NCI-H510A (cell line): ENCODE measurements at regions not wholly inside any gene's neighbourhood (a gene's known extent, or its start where the extent isn't known, plus 50 kb on each side); places are given as distances from the start of the nearest gene placed in this dataset.
"Not testable (repeated sequence)": the region's sequence is repeated elsewhere in the genome, so short reads cannot be mapped to it uniquely, and the experiment has no call there.

ENCODE experiments used
- DNase-seq: peaks from one replicate; lab custom pipeline; 2025; lab: John Stamatoyannopoulos, UW

DNA sequence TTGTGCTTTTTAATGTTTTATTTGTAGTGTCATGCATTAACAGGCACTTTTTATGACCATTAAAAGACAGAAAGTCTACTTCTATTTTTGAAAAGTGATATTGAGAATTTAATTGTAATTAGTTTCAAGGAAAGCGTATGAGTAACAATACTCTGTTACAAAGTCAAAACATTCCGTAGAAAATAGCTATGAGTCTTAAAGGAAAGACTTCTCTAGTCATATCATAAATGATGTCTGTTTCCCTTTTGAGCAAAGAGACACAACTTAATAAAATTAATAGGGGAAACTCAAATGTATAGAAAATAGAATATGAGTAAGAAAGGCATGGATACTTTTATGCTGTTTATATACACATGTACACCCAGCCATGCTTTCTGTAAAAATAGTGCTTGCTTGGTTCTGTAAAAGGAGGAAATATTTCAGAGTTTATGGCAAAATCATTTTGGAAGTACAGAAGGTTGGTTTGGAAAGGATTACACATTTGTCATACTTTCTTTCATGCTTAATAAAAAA lies 107.8 kb upstream of the AHI1 start:
- DNase-seq, result no peak

DNA sequence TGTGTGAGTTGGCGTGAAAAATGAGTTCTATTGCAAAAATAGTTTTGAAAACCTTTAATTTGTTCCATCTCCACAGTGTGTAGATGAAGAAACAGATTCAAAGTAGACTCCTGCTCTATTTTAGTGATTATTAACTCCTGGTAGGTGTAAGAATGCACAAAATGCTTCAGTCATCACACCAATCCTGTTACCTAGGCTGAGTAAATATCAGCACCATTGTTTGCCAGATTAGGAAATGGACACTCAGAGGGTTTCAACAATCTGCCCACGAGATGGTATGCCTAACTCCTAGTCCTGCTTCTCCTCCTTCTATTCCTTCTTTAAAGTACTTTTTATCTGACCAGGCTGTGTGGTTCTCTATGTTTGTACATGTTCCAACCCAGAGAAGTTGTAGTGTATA lies 108.9 kb upstream of the AHI1 start:
- no peak for DNase-seq

DNA sequence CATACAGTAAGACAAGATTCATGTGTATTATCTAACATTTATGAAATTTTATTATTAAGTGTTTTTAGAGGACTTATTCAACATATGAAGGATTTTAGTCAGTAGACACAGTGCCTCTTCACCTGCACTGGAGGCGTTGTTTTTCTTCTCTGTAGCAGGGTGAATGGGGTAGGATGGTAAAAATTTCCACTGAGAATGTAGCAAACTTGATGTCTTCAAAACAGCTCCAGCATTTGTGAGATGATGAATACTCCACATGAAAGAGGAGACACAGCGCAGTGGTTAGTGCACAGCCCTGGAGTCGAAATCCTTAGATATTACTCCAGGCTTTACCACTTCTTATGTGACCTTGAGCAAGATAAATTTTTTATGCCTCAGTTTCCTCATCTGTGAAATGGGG lies 110.5 kb upstream of the AHI1 start:
- DNase-seq, result no peak

DNA sequence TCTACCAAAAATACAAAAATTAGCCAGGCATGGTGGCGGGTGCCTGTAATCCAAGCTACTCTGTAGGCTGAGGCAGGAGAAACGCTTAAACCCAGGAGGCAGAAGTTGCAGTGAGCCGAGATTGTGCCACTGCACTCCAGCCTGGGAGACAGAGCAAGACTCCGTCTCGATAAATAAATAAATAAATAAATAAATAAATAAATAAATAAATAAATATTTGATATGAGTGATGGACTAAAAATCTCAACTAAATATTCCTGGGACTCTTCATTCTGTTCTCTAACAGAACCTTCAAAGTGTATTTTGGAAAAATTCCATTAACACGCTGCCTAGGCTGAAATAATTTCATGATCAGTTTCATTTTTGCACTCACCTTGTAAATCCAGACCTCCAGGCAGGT lies 112.7 kb upstream of the AHI1 start:
- DNase-seq, result not testable (repeated sequence)

DNA sequence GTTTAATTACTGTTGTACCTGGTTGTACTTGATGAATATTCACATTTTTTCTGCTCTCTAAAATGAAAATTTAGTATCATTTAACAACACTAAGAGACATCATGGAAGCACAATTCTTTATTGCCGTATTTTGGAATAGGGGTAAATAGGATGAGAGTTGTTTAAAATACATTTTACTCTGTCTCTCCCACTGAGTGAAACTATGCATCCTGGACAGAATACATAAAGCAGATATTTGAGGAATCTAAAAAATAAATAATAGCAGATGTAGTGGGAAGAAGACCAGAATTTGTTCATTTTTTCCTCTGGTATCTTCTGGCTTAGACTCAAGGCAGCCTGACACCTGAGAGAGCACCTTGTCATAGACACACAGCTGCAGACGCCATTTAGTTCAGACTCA lies 119.1 kb upstream of the AHI1 start:
- no peak for DNase-seq

DNA sequence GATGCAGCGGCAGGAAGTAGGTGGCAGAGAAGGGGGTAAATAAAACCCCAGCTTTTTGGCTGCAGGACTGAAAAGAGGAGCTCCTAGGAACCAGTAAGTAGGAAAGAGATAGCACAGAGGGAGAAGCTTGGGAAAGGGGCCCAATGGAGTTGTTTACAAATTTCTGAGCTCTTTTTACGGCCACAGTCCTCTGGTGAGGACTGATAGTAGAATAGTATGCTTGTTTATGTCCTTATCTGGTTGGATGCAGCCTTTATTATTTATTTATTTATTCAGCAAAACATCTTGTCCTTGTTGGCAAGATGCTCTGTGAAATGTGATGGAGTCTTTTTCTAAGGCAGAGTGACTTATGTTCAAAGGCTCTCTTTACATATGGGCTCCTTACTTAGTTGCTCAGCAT lies 119.7 kb upstream of the AHI1 start:
- DNase-seq, result no peak

DNA sequence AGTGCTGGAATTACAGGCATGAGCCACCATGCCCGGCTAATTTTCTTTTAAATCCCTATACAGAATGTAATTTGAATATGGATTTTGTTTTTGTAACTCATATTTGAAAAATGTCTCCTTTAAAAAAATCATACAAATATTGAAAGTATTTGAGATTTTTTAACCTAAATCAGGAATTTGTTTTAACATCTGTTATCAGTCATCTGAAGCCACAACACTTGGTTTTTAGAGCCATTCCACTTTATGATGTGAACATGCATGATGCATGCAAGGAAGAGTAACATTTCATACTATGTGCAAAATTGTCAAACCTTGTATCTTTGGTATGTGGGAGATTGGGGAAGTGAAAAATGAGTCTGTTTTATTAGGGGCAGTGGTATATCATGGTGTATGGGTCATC lies 124.5 kb upstream of the AHI1 start:
- DNase-seq, result no peak

DNA sequence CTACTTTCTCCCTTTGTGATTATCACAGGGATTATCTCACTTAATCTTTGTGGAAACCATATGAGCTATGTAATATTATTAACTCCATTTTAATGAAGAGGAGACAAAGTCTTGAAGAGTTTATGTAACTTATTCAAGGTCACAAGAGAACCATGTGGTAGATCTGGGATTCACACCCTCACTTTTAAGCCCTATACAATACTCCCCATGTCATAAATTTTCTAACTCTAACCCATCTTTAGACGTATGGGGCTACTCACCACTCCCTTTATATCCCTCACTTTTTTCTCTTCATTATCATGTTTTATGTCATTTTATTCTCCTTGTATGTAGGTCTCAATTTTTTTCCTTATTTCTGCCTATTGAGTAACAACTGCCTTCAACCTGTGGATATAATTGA lies 126.4 kb upstream of the AHI1 start:
- no peak for DNase-seq

DNA sequence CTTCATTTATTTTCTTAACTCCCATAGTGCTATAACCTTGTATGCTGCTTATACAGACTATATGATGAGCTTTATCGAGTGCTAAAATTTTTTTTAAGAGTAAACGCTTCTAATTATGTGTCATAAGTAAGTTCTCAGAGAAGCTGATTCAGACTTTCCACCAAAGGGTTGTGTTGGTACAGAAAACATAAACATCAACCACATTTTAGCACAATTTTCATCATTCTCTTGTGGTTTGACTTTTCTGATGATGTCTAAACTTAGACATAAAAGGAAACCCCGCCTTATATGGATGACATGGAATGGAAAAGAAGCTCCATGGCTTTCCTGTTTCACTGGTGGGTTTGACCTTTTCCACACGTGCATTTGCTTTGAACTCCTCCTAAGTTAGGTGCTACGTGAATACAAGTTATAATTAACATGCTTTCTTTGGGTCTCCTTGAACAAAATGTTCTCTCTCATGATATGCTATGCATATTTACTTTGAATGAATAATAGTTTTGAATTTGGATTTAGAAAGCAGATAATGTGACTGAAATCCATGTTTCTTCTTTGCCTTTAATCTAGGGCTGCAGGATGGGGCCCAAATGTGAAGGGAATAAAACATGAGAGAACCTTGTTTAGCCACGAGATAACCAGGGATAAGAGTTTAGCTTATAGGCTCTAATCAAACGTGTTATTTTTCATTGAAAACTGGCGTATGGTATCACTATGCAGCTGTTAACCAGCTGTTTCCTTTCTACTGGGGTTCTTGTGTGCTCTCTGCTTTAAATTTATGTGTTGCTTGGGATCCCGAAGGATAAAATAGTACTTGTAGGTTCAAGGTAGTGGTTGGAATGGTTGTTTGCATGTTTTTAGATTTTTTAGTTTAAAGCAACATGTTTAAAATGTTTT lies 127.1 kb upstream of the AHI1 start:
- DNase-seq, result no peak

DNA sequence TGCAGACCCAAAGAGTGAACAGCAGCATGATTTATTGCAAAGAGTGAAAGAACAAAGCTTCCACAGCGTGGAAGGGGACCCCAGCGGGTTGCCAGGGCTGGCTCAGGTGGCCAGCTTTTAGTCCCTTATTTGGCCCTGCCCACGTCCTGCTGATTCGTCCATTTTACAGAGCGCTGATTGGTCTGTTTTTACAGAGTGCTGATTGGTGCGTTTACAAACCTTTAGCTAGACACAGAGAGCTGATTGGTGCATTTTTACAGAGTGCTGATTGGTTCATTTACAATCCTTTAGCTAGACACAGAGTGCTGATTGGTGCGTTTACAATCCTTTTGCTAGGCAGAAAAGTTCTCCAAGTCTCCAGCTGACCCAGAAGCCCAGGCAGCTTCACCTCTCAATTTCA lies 128.5 kb upstream of the AHI1 start:
- DNase-seq, result not testable (repeated sequence)

DNA sequence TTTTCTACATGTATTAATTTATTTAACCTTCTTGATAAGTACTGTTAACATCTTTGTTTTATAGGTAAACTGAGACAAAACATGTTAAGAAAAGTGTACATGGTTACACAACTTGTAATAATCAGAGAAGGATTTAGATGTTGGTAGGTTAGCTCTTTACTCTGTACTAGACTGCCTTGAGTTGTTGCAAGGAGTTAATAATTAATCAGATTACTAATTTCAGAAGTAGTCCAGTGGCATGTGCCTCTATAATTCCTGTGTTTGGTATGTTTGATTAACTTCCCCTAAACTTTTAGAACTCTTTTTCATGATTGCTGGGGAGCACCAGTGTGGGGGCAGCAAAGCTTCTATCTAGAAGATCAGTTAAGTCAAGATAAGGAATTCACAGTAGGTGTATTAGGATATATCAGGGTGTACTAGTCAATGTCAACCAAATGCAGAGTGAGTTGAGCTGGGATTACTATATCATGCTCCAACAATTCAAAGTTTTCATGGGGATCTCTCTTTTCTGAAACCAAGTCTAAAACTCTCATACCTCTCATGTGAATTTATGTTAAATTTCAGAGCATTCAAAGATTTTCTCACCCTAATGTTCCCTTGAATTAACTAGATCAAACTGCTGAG lies 129.7 kb upstream of the AHI1 start:
- DNase-seq, result no peak

DNA sequence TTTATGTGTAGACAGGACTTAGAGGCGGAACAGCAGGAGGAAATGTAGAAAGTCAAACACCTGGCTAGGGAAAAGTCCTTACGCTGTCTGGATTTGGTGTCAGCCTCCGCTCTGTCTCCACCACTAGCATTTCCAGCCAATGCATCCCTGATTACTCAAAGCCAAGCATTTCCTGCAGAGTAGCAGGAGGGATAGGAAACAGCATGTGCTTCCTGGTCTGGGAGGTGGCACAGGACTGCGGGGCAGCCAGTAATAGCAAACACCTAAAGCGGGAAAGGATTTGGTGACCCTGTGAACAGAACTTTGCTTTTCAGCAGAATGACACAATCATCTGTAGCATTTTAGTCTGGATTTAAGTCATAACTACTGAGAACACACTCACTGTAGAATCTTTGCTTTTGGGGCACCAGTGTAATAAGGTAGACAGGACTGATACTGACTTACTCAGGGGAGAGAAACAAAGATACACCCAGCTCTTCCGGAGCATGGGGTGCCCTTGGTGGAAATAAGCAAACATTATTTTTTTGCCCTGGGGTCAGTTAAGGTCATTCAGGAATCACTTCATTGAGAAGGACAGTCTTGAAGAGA lies 133.3 kb upstream of the AHI1 start:
- DNase-seq, result no peak

DNA sequence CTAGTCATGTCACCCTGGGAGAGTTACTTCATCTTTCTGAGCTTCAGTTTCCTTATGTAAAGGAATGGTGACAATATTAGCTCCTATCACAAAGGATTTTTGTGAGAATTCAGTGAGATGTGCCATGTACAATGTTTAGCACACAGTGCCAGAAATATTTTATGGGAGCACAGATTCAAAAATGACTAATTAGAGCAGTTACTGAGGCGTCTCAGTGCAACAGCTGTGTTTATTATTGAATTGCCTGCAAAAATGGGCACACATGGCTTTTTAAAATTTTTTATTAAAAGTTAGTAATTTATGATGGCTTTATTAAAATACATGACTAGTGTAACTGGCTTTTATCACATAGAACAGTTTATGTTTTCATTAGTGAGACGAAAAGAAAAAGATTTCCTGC lies 134.3 kb upstream of the AHI1 start:
- no peak for DNase-seq

DNA sequence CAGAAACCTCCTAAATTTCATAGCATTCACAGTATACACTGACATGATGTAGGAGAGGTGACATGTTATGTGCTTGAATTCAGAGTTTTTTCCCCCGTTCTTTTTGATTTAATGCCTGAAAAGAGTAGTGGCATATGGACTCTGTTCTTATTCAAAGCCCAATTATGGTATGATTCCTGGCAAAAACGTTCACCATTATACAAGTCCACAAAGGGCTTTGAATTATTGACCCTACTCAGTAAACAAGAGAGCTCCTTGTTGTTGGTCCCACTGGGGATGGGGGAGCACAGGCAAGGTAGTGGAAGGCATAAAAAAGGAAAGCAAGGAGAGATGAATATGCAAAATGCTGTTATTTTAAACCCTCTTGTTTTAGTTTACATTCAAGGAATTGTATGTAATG lies 136.0 kb upstream of the AHI1 start:
- DNase-seq, result no peak

DNA sequence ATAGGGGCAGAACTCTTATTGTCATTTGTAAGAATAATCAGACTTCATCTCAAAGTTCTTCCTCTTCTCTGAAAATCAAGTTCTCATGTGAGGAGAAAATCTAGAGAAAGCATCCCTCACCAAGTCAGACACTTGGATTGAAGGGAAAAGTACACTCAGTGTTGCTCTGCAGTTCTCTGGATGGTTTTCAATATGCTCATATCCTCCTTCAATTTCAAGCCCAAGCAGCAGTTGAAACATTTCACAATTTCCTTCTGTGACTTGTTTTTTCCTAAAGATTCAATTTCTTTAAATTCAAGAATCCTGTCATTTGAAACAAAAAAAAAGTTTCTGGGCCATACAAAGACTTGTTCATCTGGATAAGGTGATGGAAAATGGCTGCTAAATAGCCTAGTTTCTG lies 140.2 kb upstream of the AHI1 start:
- DNase-seq, result no peak

DNA sequence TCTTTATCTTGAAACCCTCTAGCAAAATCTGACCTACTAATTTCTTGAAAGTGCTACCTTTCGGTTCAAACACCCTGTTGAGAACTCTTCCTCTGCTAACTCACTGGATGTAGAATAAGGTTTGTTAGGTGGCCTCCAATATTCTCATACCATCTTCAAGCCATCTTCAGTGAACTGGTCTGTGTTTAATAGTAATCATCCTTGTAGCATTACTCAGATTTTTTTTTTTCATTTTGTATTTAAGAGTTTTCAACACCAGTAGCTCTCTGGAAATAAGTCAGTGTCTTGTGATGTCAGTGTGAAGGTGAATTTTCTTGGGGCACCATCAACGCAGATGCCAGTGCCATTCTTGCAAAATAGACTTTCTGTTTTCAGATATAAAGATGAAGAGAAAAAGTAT lies 140.6 kb upstream of the AHI1 start:
- no peak for DNase-seq

DNA sequence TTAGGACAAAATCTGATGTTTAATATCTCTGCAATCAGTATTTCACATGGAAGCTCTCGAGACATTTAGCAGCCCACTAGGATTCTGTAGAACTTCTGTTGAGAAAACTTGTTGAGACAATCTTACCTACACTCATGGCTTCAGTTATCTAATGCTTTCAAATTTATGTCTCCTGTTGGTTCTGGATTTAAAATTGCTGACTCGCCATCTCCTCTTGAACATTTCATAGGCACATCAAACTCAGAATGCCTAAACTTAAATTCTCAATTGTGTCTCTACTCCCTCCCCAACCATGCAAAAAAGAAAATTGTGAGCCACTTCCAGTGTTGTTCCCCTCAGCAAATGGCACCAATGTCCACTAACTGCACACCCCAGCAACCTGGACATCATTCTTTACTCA lies 142.5 kb upstream of the AHI1 start:
- DNase-seq, result no peak

DNA sequence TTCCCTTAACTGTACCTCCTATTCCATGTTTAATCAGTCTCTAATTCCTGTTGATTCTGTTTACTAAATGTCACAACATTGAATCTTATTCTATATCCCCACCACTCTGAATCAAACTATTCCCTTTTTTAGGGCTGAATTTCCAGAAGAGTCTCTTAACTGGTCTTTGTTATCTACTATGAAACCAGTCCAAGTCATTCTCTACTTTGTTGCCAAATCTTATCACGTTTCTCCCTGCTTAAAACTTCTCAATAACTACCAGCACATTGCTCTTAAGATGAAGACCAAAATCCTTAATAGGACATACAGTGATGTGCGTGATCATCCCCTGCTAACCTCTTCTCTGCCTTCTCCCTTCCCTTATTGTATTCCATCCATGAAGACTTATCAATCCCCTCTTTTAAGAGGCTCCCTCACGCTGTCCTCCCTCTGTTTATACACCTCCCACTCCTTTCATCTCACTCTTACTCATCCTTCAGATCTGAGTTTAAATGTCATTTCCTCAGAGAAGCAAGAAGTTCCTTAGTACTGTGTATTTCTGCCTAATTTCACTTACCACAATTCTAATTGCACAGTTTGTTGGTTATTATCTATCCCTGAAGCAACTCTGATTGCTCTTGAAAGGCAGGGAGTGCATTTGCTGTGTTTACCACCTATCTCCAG lies 143.0 kb upstream of the AHI1 start:
- no peak for DNase-seq

DNA sequence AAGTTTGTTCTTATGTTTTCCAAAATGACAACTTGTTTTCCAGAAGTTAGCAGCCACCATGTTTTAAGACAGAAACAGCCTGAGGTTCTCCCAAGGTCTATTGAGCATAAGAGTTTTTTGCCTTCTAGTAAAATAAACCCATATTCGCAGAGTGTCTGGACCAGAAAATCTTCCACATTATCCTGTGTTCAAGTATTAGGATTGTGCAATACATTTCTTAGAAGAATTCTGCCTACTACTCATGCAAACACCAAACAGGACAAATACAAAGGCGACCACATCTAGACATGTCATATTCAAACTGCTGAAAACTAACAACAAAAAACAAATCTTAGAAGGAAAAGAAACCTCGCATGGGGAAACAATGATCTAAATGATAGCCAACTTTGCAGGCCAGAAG lies 145.4 kb upstream of the AHI1 start:
- no peak for DNase-seq

DNA sequence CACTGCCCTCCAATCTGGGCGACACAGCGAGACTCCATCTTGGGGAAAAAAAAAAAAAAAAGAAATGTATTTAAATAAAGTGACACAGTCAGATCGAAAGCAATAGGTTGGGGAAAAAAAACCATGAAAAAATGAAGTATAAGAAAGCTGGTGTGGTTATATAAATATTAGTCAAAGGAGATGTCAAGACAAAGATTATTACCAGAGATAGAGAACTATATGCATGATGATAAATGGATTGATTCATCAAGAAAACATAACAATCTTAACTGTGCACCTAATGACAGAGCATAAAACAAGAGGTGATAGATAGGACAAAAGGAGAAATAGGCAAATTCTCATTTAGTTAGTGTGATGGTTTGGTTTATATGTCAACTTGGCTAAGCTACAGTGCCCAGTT lies 146.9 kb upstream of the AHI1 start:
- DNase-seq, result no peak

DNA sequence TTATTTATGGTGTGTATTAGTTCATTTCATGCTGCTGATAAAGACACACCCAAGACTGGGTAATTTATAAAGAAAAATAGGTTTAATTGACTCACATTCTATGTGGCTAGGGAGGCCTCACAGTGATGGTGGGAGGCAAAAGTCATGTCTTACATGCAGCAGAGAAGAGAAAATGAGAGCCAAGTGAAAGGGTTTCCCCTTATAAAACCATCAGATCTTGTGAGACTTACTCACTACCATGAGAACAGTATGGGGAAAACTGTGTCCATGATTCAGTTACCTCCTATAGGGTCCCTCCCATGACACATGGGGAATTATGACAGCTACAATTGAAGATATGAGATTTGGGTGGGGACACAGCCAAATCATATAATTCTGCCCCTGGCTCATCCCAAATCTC lies 150.0 kb upstream of the AHI1 start:
- DNase-seq, result no peak

DNA sequence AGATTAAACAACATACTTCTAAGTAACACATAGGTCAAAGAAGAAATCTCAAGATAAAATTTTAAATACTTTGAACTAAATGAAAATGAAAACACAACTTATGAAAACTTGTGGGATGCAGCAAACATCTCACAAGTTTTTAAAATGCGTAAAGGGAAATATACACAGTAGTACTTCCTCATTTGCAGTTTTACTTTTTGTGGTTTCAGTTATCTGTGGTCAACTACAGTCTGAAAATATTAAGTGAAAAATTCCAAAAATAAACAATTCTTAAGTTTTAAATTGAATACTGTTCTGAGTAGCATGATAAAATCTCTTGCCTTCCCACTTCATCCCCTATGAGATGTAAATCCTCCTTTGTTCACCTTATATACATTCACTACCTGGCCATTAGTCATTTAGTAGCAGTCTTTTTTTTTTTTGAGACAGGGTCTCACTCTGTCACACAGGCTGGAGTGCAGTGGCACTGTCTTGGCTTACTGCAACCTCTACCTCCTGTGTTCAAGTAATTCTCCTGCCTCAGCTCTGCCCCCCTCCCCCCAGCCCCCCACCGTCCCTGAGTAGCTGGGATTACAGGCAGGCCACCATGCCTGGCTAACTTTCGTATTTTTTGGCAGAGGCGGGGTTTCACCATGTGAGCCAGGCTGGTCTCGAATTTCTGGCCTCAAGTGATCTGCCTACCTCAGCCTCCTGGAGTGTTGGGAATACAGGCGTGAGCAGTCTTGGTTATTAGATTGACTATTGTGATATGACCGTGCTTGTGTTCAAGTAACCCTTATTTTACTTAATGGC lies 154.6 kb upstream of the AHI1 start:
- DNase-seq, result no peak
